NCI-H1930 (cell line): ENCODE measurements at regions not wholly inside any gene's neighbourhood (a gene's known extent, or its start where the extent isn't known, plus 50 kb on each side); places are given as distances from the start of the nearest gene placed in this dataset.

Experiments used
- DNase-seq, 2 experiments: peaks; one replicate each; lab custom pipeline; 2025; lab: John Stamatoyannopoulos, UW

DNA sequence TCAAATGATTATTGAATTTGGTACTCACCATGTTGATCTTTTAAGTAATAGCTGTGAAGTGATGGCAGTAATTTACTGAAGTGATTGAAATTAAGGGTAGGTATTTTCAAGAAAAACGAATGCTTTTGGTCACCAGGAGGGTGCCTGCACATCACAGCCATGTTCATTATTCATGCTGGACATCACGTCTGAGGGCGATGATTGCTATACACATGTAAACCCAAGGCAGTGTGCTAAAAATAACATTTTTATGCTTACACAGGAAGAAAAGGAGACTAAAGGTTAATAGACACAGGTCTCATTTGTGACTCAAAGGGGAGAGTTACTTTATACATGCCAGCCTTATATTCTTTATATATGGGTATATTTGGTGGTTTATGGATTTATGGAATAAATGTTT is 1146.0 kb downstream of the NLGN4X start:
- no peak for DNase-seq

DNA sequence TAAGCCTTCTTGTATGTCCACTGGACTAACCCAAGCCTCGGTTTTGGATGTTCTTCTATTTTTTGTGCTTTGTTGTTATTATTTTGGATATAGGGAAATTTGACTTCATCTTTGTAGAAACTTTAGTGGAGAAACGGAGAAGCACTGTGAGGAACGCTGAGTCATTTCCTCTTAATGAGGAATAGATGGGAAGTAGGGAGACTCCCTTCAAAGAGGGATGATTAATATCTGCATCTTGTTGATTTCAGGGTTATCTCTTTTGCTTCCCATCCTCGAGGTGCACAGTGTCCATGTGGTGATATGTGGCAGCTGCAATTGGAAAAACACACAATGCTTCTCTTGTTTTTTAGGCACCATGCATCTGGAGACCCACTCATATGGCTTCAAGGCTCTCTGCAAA is 1147.9 kb downstream of the NLGN4X start:
- no peak for DNase-seq

DNA sequence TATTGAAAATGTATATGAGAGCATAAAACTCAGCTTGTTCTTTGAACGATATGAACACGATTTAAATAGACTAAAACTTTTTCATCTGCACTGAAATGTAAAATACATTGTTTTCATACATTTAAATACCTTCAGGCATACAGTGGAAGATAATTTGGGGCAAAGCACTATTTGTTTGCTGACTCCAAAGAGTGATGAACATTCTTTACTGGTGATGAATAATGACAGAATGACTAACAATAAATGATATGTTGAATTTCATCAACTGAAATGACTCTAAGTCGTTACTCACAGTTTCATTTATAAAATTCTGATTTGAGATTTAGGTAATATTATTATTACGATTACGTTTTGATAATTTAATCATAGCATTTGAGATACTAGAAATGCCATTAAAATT is 1160.1 kb downstream of the NLGN4X start:
- no peak for DNase-seq

DNA sequence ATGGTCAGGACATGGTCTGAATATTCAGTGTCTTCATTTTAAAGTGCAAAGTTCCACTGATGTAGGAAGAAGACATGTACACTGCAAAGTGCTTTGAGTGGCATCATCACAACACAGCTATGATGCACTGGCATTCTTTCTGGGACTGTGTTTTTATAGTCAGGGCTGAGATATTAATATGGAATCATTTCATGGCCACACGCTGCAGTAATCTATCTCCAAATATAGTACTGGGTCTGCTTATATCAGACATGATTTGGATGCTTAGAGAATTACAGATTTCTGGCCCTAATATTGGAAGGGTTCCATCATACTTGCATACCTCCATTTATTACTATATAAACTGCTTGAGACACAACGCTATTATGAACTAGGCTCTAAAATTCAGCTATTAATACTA is 1170.9 kb downstream of the NLGN4X start:
- DNase-seq, result no peak

- no peak for DNase-seq
Observed at GRCh38 chrX:5054852-5055251, 1173.8 kb downstream of the NLGN4X start.

- no peak for DNase-seq
Observed at GRCh38 chrX:5051831-5052491, 1176.7 kb downstream of the NLGN4X start.

DNA sequence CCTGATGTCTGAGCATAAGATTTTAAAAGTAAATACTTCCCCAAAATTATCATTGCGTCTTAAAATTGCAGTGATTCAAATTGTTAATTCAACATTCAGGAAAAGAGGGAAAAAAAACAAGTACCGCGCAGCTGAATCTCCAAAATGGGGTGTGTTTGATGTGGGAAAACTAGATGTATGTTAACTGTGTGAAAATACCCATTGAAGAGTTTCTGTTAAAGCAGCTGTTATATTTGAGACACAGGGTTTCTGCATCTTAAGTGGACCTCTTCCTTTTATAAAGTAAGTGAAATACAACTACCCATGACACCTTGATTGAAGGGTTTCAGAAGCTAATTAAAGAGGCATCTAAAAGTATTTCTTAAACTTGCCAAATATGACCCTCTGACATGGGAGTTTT is 1186.1 kb downstream of the NLGN4X start:
- DNase-seq, result no peak

- no peak for DNase-seq
Observed at GRCh38 chrX:5031792-5032191, 1196.9 kb downstream of the NLGN4X start.

DNA sequence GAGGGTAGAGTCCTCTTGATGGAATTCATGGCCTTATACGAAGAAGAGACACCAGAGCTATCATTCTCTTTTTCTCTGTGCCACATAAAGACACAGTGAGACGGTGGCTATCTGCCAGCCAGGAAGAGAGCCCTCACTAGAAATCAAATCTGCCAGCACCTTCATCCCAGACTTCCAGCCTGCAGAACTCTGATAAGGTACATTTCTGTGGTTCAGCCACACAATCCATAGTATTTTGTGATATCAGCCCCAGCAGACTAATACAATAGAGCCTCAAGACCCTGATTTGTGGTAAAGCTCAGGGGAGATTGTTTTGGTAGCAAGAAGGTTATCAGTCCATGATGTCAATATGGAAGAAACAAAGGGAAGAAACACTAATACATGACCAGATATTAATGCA is 1213.2 kb downstream of the NLGN4X start:
- DNase-seq, result no peak

DNA sequence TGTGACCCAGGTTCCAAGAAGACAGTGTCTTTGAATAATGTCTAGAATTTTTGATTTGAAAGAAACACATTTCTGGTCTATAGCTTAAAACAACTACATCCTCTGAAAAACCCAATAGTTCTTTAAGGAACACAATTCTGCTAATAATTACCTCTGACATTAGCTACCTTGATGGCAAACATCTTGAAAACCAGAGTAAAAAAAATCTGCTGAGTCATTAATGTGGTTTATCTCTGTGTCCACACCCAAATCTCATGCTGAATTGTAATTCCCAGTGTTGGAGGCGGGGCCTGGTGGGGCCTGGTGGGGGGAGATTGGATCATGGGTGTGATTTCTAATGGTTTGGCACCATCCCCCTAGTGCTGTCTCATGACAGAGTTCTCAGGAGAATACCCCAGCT is 1233.8 kb downstream of the NLGN4X start:
- DNase-seq, result no peak

DNA sequence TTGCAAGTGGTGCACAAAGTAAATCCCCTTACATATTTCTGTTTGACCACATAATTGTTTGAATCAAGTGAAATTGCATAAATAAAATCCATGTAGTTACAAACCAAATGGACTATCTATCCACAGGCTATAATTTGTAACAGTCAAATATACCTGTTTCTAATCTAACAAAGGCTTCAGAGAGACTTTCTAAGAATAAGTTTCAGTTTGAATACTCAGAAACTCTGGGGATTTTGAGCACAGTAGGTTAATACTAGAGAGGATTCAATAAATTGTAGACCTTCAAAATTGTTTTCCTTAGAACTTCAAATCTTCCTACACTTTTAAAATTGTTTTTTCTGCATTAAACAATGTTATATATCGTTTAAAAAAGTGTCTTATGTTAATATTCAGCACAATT is 1250.1 kb downstream of the NLGN4X start:
- no peak for DNase-seq

GRCh38 chrX:4971646-4972045 is 1257.0 kb downstream of the NLGN4X start:
- no peak for DNase-seq

- no peak for DNase-seq
Observed at GRCh38 chrX:4964112-4964511, 1250.7 kb upstream of the PRKX start.

GRCh38 chrX:4963432-4963831 is 1250.0 kb upstream of the PRKX start:
- no peak for DNase-seq

DNA sequence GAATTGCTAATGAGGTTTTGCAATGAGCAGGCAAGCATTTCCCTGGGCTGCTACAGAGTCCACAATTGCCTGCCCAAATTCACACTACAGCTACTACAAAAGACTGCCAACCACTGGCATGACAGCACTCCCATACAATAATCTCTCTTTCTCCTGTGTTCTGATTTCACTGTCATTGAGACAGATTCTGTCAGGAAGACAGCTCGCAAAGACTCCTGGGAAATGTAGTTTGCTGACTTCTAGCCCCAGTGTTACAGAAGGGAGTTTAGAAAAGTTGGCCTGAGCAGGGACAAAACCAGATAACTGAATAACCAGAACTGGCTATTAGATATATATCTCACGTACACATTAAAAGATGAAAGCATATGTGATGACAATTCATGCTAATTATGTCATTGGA is 1231.3 kb upstream of the PRKX start:
- no peak for DNase-seq

DNA sequence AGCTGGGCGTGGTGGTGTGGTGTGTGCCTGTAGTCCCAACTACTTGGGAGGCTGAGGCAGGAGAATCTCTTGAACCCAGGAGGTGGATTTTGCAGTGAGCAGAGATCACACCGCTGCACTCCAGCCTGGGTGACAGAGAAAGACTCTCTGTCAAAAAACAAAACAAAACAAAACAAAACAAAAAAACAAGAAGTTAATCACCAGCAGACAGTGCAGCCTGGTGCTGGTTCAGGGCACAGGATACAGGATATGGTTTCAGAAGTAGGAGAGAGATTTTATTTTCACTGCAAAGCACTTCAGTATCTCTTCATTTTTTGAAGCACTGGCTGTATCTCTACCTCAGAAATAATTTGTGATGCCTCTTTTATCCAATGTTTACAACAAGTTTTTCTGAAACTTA is 1222.9 kb upstream of the PRKX start:
- DNase-seq, result no peak

- DNase-seq, result no peak
Observed at GRCh38 chrX:4935846-4936245, 1222.4 kb upstream of the PRKX start.

- no peak for DNase-seq
Observed at GRCh38 chrX:4935401-4935800, 1222.0 kb upstream of the PRKX start.

- no peak for DNase-seq
Observed at GRCh38 chrX:4932790-4933189, 1219.3 kb upstream of the PRKX start.

- no peak for DNase-seq
Observed at GRCh38 chrX:4930426-4930825, 1217.0 kb upstream of the PRKX start.

DNA sequence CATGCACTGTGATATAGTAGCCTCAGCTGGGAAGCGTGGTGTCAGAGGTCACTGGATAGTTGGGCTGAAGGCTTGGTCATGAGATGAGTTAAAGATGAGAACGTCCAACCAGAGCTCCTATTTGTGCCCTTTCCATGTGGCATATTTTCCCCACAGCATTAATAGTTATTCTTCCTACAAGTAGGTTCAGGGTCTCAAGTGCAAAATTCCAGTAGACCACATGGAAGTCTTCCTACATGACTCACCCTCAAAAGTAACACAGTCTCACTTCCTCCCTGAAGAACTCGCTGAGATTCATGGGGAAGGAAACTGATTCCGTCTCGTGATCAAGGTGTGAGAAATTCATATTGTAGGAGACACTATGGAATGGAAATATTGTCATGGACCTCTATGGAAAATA is 1212.5 kb upstream of the PRKX start:
- no peak for DNase-seq

DNA sequence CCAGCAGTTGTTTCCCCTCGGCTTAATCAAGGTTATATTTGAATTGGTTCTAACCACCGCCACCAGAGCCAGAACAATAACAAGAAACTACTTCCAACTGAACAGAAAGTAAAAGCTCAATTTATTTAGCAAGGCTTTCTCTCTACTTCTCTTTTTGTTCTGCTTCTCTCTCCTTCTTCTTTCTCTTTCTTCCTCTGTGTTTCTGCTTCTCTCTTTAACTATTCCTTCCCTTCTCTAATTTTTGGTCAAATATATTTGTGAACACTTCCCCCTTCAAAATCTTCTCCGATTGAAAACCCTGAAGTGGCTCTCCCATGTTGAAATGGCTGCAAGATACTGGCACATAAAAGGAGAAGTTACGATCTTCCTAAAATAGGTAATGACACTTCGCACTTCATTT is 1195.9 kb upstream of the PRKX start:
- DNase-seq, result no peak

- DNase-seq, result no peak
Observed at GRCh38 chrX:4905576-4905975, 1192.1 kb upstream of the PRKX start.

DNA sequence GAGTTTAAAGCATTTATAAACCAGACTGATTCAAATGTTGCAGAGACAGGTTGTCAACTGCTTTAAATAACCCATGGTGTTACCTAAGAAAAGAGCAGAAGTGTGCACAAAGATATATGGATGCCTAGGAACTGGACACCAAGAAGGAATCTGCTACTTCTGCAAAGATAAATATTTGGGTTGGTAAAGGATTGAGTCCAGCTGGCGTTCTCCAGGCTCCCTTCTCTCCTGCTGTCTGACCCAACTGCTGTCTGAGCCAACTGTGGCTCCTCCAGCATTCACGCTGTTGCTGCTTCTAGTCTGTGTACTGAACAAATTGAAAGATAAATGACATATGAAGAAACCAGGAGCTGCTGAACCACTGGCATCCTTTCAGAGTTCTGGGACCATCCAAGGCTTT is 1167.8 kb upstream of the PRKX start:
- DNase-seq, result no peak

- DNase-seq, result no peak
Observed at GRCh38 chrX:4878640-4879039, 1165.2 kb upstream of the PRKX start.
